ENCODE measurements at regions not wholly inside any gene's neighbourhood (a gene's known extent, or its start where the extent isn't known, plus 50 kb on each side); places are given as distances from the start of the nearest gene placed in this dataset.

DNA sequence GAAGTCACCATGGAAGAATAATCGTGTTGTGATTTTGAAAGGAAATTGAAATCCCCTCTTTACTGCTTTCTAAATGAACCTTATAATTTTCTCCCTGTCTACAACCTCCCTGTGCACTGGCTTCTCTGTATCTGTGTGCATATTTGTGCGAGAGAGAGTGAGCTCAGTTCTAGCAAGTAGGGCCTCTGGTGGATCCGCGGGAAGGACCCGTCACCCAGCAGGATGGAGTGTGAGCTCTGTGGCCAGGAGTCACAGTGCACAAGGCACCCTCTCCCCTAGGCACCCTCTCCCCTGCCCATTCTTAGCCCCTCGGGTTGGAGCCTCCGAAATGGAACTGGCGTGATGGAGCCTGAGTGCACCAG lies 109.0 kb downstream of the TRIM29 start:
- Histone ChIP-seq H3F3A (ENCODE audit: insufficient read depth) (no peaks in the 10 kb centered on the region), H3K9me3 (ENCODE audit: low read depth) (no peaks in the 10 kb centered on the region), H3K36me3 (ENCODE audit: low read depth) (no peaks in the 10 kb centered on the region), H2AFZ (no peak overlapping the region), H3K4me3 (no peak overlapping the region), H3K9me2 (ENCODE audit: insufficient read depth) (no peaks in the 10 kb centered on the region), H3K4me2 (ENCODE audit: unreplicated experiment) (no peak overlapping the region), H4K20me1 (ENCODE audit: insufficient read depth) (no peaks in the 10 kb centered on the region), H3K4me1 (ENCODE audit: insufficient read depth) (no peaks in the 10 kb centered on the region), H3K9ac (no peak overlapping the region), H3K27me3 (replicated peaks; ENCODE audit: insufficient read depth) (peaks cover 17% of the 10 kb centered on the region), H3K79me2 (ENCODE audit: insufficient read depth) (no peaks in the 10 kb centered on the region), H3K27ac (no peak overlapping the region)
- 58 to 68% methylated on average over 8 of the region's 8 CpGs for WGBS, 2 experiments (ENCODE audit: low coverage in 1 of 2, low lambda C conversion rate in 2 of 2, missing lambda C conversion rate in 2 of 2)
- in situ Hi-C loops (cut with MboI), result no loop called here
- DNase-seq, result no peak
- no peak for TF ChIP-seq EZH2phosphoT487 (IDR thresholded peaks at IDR 0.05; ENCODE audit: insufficient read depth, low read depth)
- TF ChIP-seq EZH2 (IDR thresholded peaks at IDR 0.05; ENCODE audit: insufficient read depth, poor library complexity, severe bottlenecking), result no peak

DNA sequence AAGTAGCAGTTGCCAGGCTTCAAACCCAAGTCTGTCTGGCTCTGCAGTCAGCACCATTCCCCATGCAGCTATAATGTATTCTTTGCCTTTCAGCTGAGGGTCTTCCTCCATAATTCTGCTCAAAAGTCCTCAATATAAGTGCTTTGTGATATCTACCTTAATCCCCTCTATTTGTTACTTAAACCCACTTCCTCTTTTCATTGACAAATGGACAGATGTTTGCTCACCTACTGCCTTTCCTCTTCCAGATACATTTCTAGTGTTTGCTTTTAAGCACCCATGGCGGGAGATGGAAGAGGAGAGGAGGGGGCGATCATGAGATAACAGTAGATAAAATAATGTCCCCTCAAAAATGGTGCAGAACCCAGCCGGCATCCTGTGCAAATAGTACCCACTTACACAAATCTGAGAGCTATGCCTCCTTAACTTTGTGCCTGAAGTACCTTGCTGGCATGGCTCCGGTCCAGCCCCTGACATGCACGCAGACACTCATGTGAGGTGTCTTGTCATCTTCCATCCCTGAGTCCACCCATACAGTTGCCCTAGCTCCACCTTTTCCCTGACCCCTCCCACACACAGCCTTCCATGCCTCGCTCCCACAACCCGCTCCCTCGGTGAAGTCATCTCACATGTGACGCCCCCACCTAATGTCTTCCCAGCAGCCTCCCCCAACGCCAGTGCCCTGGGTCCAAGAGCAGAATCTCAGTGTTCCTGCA lies 109.6 kb downstream of the TRIM29 start:
- no peaks in the 10 kb centered on the region for H3K9me3 ChIP-seq (ENCODE audit: low read depth)
- no peaks in the 10 kb centered on the region for H3F3A ChIP-seq (ENCODE audit: insufficient read depth)
- H3K9ac ChIP-seq, result no peak overlapping the region
- no peaks in the 10 kb centered on the region for H3K79me2 ChIP-seq (ENCODE audit: insufficient read depth)
- in situ Hi-C loops (cut with MboI), result no loop called here
- no peak for DNase-seq
- 57 to 58% methylated on average over 10 of the region's 10 CpGs for WGBS, 2 experiments (ENCODE audit: low coverage in 1 of 2, low lambda C conversion rate in 2 of 2, missing lambda C conversion rate in 2 of 2)
- H2AFZ ChIP-seq, result no peak overlapping the region
- no peak overlapping the region for H3K27ac ChIP-seq
- peaks cover 15% of the 10 kb centered on the region for H3K27me3 ChIP-seq (replicated peaks; ENCODE audit: insufficient read depth)
- no peak overlapping the region for H3K4me2 ChIP-seq (ENCODE audit: unreplicated experiment)
- no peak for TF ChIP-seq EZH2phosphoT487 (IDR thresholded peaks at IDR 0.05; ENCODE audit: insufficient read depth, low read depth)
- TF ChIP-seq EZH2 (IDR thresholded peaks at IDR 0.05; ENCODE audit: insufficient read depth, poor library complexity, severe bottlenecking), result no peak
- H3K9me2 ChIP-seq (ENCODE audit: insufficient read depth), result no peaks in the 10 kb centered on the region
- no peak overlapping the region for H3K4me3 ChIP-seq
- no peaks in the 10 kb centered on the region for H4K20me1 ChIP-seq (ENCODE audit: insufficient read depth)
- H3K4me1 ChIP-seq (ENCODE audit: insufficient read depth), result no peaks in the 10 kb centered on the region
- no peaks in the 10 kb centered on the region for H3K36me3 ChIP-seq (ENCODE audit: low read depth)

DNA sequence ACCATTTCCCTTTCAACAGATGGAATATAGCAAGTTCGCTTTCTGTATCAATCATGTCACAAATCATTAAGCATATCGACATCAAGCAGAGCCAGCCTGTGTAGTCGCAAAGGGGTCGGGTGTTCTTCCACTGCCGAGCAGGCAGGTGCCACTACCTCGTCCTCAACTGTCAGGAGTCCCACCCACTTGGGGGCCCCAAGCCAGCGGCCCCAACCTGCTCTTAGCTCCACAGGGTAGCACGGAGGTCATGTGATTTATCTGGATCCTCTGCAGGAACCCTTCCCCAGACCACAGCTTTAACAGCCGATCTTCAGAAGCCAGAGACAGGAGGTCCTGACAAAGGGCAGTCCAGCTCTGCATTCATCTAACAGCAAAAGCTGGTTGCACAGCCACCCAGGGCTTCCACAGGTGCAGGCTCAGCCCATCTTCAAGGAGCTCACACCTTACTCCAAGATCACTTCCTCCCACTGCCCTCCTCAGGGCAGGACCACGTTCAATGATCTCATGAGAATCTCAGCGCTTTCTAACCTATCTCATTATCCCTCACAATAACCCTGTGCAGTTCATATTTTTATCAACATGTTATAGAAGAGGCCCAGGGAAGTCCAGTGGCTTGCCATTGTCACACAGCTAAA lies 110.2 kb downstream of the TRIM29 start:
- Histone ChIP-seq H3K9me2 (ENCODE audit: insufficient read depth) (no peaks in the 10 kb centered on the region), H3K4me3 (no peak overlapping the region), H4K20me1 (ENCODE audit: insufficient read depth) (no peaks in the 10 kb centered on the region), H3K27me3 (replicated peaks; ENCODE audit: insufficient read depth) (peaks cover 14% of the 10 kb centered on the region), H3K9ac (no peak overlapping the region), H3K36me3 (ENCODE audit: low read depth) (no peaks in the 10 kb centered on the region), H3K4me1 (ENCODE audit: insufficient read depth) (no peaks in the 10 kb centered on the region), H3F3A (ENCODE audit: insufficient read depth) (no peaks in the 10 kb centered on the region), H3K79me2 (ENCODE audit: insufficient read depth) (no peaks in the 10 kb centered on the region), H3K27ac (no peak overlapping the region), H2AFZ (no peak overlapping the region), H3K4me2 (ENCODE audit: unreplicated experiment) (no peak overlapping the region), H3K9me3 (ENCODE audit: low read depth) (no peaks in the 10 kb centered on the region)
- TF ChIP-seq EZH2phosphoT487 (IDR thresholded peaks at IDR 0.05; ENCODE audit: insufficient read depth, low read depth), result no peak
- no peak for TF ChIP-seq EZH2 (IDR thresholded peaks at IDR 0.05; ENCODE audit: insufficient read depth, poor library complexity, severe bottlenecking)
- in situ Hi-C loops (cut with MboI), result no loop called here
- 38 to 41% methylated on average over 11 of the region's 11 CpGs for WGBS, 2 experiments (ENCODE audit: low coverage in 1 of 2, low lambda C conversion rate in 2 of 2, missing lambda C conversion rate in 2 of 2)
- DNase-seq, result no peak

DNA sequence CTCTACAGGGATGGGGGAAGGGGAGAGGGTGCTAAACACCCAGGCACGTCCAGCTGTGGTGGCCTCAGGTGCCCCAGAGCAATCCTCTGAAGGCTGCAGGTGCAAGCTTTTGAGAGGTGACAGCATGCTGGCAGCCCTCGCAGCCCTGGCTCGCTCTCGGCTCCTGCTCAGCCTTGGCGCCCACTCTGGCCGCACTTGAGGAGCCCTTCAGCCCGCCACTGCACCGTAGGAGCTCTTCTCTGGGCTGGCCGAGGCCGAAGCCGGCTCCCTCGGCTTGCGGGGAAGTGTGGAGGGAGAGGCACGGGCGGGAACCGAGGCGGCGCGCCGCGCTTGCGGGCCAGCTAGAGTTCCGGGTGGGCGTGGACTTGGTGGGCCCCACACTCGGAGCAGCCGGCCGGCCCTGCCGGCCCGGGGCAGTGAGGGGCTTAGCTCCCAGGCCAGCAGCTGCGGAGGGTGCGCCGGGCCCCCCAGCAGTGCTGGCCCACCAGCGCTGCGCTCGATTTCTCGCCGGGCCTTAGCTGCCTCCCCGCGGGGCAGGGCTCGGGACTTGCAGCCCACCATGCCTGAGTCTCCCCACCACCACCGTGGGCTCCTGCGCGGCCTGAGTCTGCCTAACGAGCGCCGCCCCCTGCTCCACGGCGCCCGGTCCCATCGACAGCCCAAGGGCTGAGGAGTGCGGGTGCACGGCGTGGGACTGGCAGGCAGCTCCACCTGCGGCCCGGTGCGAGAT lies 112.1 kb downstream of the TRIM29 start:
- no peaks in the 10 kb centered on the region for H3K36me3 ChIP-seq (ENCODE audit: low read depth)
- no peak overlapping the region for H3K4me3 ChIP-seq
- peaks cover 17% of the 10 kb centered on the region for H3K27me3 ChIP-seq (replicated peaks; ENCODE audit: insufficient read depth)
- no peaks in the 10 kb centered on the region for H3K4me1 ChIP-seq (ENCODE audit: insufficient read depth)
- H3K9ac ChIP-seq, result no peak overlapping the region
- no peak overlapping the region for H2AFZ ChIP-seq
- TF ChIP-seq EZH2 (IDR thresholded peaks at IDR 0.05; ENCODE audit: insufficient read depth, poor library complexity, severe bottlenecking) (no peak), EZH2phosphoT487 (IDR thresholded peaks at IDR 0.05; ENCODE audit: insufficient read depth, low read depth) (no peak)
- no peaks in the 10 kb centered on the region for H3K79me2 ChIP-seq (ENCODE audit: insufficient read depth)
- no peaks in the 10 kb centered on the region for H3F3A ChIP-seq (ENCODE audit: insufficient read depth)
- no peak for DNase-seq
- no peaks in the 10 kb centered on the region for H3K9me2 ChIP-seq (ENCODE audit: insufficient read depth)
- no peaks in the 10 kb centered on the region for H4K20me1 ChIP-seq (ENCODE audit: insufficient read depth)
- in situ Hi-C loops (cut with MboI), result no loop called here
- no peaks in the 10 kb centered on the region for H3K9me3 ChIP-seq (ENCODE audit: low read depth)
- no peak overlapping the region for H3K4me2 ChIP-seq (ENCODE audit: unreplicated experiment)
- H3K27ac ChIP-seq, result no peak overlapping the region
- 81 to 84% methylated on average over 33 to 56 of the region's 56 CpGs for WGBS, 2 experiments (ENCODE audit: low coverage in 1 of 2, low lambda C conversion rate in 2 of 2, missing lambda C conversion rate in 2 of 2)

Measured in GM23248 (cell line).